GM23338 (cell line): ENCODE measurements at regions not wholly inside any gene's neighbourhood (a gene's known extent, or its start where the extent isn't known, plus 50 kb on each side); places are given as distances from the start of the nearest gene placed in this dataset.
A peak's percentile ranks its signal among the peaks of the same experiment; 100 is the strongest.

Experiments
- ATAC-seq: fragments of 200-7000 bp; cut with Tn5 transposase; 3 replicates; pipeline ENCODE4 v1.9.1; 2020
- DNase-seq: peaks from one replicate; pipeline ENCODE4 v3.0.0-alpha.2; 2015; ENCODE audit warnings: low spot score
- H2AFZ ChIP-seq: fragments of 200-600 bp; sonication (generic); 2 replicates; pipeline ENCODE4 v1.8.0; 2016; ENCODE audit warnings: antibody characterized with exemption, mild to moderate bottlenecking, moderate library complexity
- H3F3A ChIP-seq: fragments of 200-600 bp; sonication (generic); replicated peaks from 2 replicates; pipeline ENCODE4 v1.8.0; 2017; ENCODE audit warnings: antibody characterized with exemption, mixed run types, low read depth
- H3K27ac ChIP-seq: fragments of 200-600 bp; sonication (generic); 2 replicates; pipeline ENCODE4 v1.6.1; 2016; ENCODE audit warnings: low read depth
- H3K27me3 ChIP-seq: fragments of 200-600 bp; sonication (generic); 2 replicates; pipeline ENCODE4 v1.8.0; 2016; ENCODE audit warnings: mild to moderate bottlenecking, mixed run types, moderate library complexity; ENCODE audit not compliant: insufficient read depth
- H3K36me3 ChIP-seq: fragments of 200-600 bp; sonication (generic); 2 replicates; pipeline ENCODE4 v1.8.0; 2016; ENCODE audit warnings: mild to moderate bottlenecking; ENCODE audit not compliant: insufficient read depth
- H3K4me1 ChIP-seq: fragments of 200-600 bp; sonication (generic); 2 replicates; pipeline ENCODE4 v1.8.0; 2016; ENCODE audit warnings: mild to moderate bottlenecking, moderate library complexity; ENCODE audit not compliant: insufficient read depth
- H3K4me2 ChIP-seq: fragments of 200-600 bp; sonication (generic); 2 replicates; pipeline ENCODE4 v1.7.1; 2017; ENCODE audit warnings: mixed run types
- H3K4me3 ChIP-seq: fragments of 200-600 bp; sonication (generic); 2 replicates; pipeline ENCODE4 v1.6.1; 2016; ENCODE audit warnings: mixed run types
- H3K79me2 ChIP-seq: fragments of 200-600 bp; sonication (generic); replicated peaks from 2 replicates; pipeline ENCODE4 v1.8.0; 2017; ENCODE audit warnings: mild to moderate bottlenecking; ENCODE audit not compliant: insufficient read depth
- H3K9me2 ChIP-seq: fragments of 200-600 bp; sonication (generic); 2 replicates; pipeline ENCODE4 v1.8.0; 2017; ENCODE audit not compliant: insufficient read depth
- H4K20me1 ChIP-seq: fragments of 200-600 bp; sonication (generic); replicated peaks from 2 replicates; pipeline ENCODE4 v1.8.0; 2017; ENCODE audit warnings: mild to moderate bottlenecking; ENCODE audit not compliant: insufficient read depth
- H3K27ac Mint-ChIP-seq: 2 replicates; pipeline ENCODE4 v1.8.0; 2020; ENCODE audit warnings: inconsistent platforms, mild to moderate bottlenecking, moderate library complexity, mixed read lengths
- H3K27me3 Mint-ChIP-seq: 3 replicates; pipeline ENCODE4 v1.8.0; 2022; ENCODE audit warnings: low read depth, mild to moderate bottlenecking, moderate library complexity, mixed read lengths, inconsistent platforms; ENCODE audit not compliant: insufficient read depth, poor library complexity
- H3K36me3 Mint-ChIP-seq: 3 replicates; pipeline ENCODE4 v1.8.0; 2021; ENCODE audit warnings: low read depth, mild to moderate bottlenecking, inconsistent platforms, moderate library complexity, mixed read lengths
- H3K4me1 Mint-ChIP-seq: 3 replicates; pipeline ENCODE4 v1.8.0; 2020; ENCODE audit warnings: mild to moderate bottlenecking, inconsistent platforms, mixed read lengths
- H3K4me3 Mint-ChIP-seq: 3 replicates; pipeline ENCODE4 v1.8.0; 2021; ENCODE audit warnings: moderate library complexity, mild to moderate bottlenecking, inconsistent platforms, mixed read lengths
- H3K9me3 Mint-ChIP-seq: 3 replicates; pipeline ENCODE4 v1.8.0; 2020; ENCODE audit warnings: moderate library complexity, mild to moderate bottlenecking, inconsistent platforms, mixed read lengths
- CREB1 ChIP-seq: fragments of 250-450 bp; sonication (Bioruptor Pico); IDR thresholded peaks from 2 replicates; pipeline ENCODE4 v1.5.0; 2020; ENCODE audit warnings: low read depth, mild to moderate bottlenecking, moderate library complexity
- CTCF ChIP-seq, 2 experiments: fragments of 200-600 bp in 1 of 2; sonication (generic) in 1 of 2; conservative IDR thresholded peaks; 2 replicates each; pipeline versions ENCODE4 v1.5.1 to v1.6.1; 2016 to 2017; ENCODE audit warnings: antibody characterized with exemption in 2 of 2, low read depth in 2 of 2, mild to moderate bottlenecking in 2 of 2, moderate library complexity in 1 of 2
- EZH2 ChIP-seq: fragments of 200-600 bp; sonication (generic); IDR thresholded peaks from one replicate; pipeline ENCODE4 v1.8.0; 2017; ENCODE audit warnings: antibody characterized with exemption, mild to moderate bottlenecking, low read depth; ENCODE audit not compliant: unreplicated experiment
- EZH2phosphoT487 ChIP-seq: fragments of 200-600 bp; sonication (generic); IDR thresholded peaks from one replicate; pipeline ENCODE4 v1.8.1; 2018; ENCODE audit warnings: antibody characterized with exemption; ENCODE audit not compliant: unreplicated experiment
- STAT1 ChIP-seq: IDR thresholded peaks from one replicate; pipeline ENCODE4 v1.6.1; 2016; ENCODE audit warnings: antibody characterized with exemption; ENCODE audit not compliant: unreplicated experiment
- ZNF331 ChIP-seq: fragments of 250-450 bp; sonication (Bioruptor Pico); IDR thresholded peaks from 2 replicates; pipeline ENCODE4 v1.5.0; 2020; ENCODE audit warnings: low read depth, mild to moderate bottlenecking, moderate library complexity
- ZNF462 ChIP-seq: fragments of 250-450 bp; sonication (Bioruptor Pico); IDR thresholded peaks from 2 replicates; pipeline ENCODE4 v1.5.0; 2020; ENCODE audit warnings: mild to moderate bottlenecking, moderate library complexity

GRCh38 chr16:76665571-76666275, 388.5 kb downstream of the CNTNAP4 start (continued):
- no peak for TF ChIP-seq ZNF462 (CRISPR knock-in tag)
- no peak for TF ChIP-seq EZH2
- no peak for TF ChIP-seq ZNF331 (CRISPR knock-in tag)

- no peaks in the 10 kb centered on the region for H3K36me3 Mint-ChIP-seq
- no peaks in the 10 kb centered on the region for H3K79me2 ChIP-seq
- no peaks in the 10 kb centered on the region for H3K9me2 ChIP-seq
- H3K4me2 ChIP-seq, result no peak overlapping the region
- no peak overlapping the region for H3K27ac Mint-ChIP-seq
- H3K9me3 Mint-ChIP-seq, result peaks cover 65% of the 10 kb centered on the region
- H3K27ac ChIP-seq, result no peak overlapping the region
- no peaks in the 10 kb centered on the region for H3F3A ChIP-seq
- TF ChIP-seq CREB1 (no peak), CTCF (conservative IDR thresholded peaks at IDR 0.05; ENCODE audit: low read depth in 2 of 2) (peak; percentile 55 to 79), EZH2phosphoT487 (no peak), STAT1 (no peak)
- ATAC-seq (peak; percentile 52; the same call in 2 of the 3 replicates), DNase-seq (peak; percentile 66)
- H3K27me3 ChIP-seq, result no peaks in the 10 kb centered on the region
- no peak overlapping the region for H3K4me3 Mint-ChIP-seq
- H2AFZ ChIP-seq, result no peak overlapping the region
- no peaks in the 10 kb centered on the region for H4K20me1 ChIP-seq
- H3K4me1 ChIP-seq, result no peaks in the 10 kb centered on the region; the same call in 1 of the 2 replicates
- H3K36me3 ChIP-seq, result no peaks in the 10 kb centered on the region
- no peaks in the 10 kb centered on the region for H3K27me3 Mint-ChIP-seq
- no peaks in the 10 kb centered on the region for H3K4me1 Mint-ChIP-seq
- H3K4me3 ChIP-seq, result no peak overlapping the region
These were observed 391.1 kb downstream of the CNTNAP4 start for GRCh38 chr16:76668207-76668725.
